ENCODE measurements at regions not wholly inside any gene's neighbourhood (a gene's known extent, or its start where the extent isn't known, plus 50 kb on each side); places are given as distances from the start of the nearest gene placed in this dataset.

- H3K4me3 Mint-ChIP-seq = no peak overlapping the region
- no peaks in the 10 kb centered on the region for H3K36me3 Mint-ChIP-seq
- H3K9me3 Mint-ChIP-seq (ENCODE audit: low read depth) = peaks cover 5% of the 10 kb centered on the region
- H3K4me1 Mint-ChIP-seq (ENCODE audit: low read depth) = no peaks in the 10 kb centered on the region
- H3K27me3 Mint-ChIP-seq = no peaks in the 10 kb centered on the region
- H3K27ac Mint-ChIP-seq = no peak overlapping the region
Observed at GRCh38 chr5:167533814-167534795, 757.3 kb upstream of the WWC1 start.

GRCh38 chr5:167539747-167540146 is 751.7 kb upstream of the WWC1 start:
- Mint-ChIP-seq H3K4me3 (no peak overlapping the region), H3K27ac (no peak overlapping the region), H3K4me1 (ENCODE audit: low read depth) (no peaks in the 10 kb centered on the region), H3K36me3 (no peaks in the 10 kb centered on the region), H3K9me3 (ENCODE audit: low read depth) (peaks cover 12% of the 10 kb centered on the region), H3K27me3 (no peaks in the 10 kb centered on the region)

DNA sequence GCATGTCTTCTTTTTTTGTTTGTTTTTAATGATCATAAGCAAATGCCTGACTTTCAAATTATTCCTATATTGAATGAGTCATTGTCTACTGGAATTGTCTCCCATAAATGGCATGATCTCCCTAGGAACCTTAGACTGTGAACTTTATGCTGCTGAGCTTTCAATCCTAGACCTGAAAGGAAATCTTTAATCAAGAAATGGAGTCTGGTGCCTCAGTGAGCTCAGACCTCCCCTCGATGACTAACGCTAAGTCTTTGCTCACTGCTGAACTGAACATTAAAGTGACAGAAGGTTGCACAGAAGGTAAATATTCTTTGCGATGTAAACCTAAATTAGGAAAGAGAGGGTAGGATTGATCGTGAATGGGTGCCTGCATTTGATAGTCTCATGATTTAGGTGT is 745.2 kb upstream of the WWC1 start:
- no peak overlapping the region for H3K4me3 Mint-ChIP-seq
- no peak overlapping the region for H3K27ac Mint-ChIP-seq

DNA sequence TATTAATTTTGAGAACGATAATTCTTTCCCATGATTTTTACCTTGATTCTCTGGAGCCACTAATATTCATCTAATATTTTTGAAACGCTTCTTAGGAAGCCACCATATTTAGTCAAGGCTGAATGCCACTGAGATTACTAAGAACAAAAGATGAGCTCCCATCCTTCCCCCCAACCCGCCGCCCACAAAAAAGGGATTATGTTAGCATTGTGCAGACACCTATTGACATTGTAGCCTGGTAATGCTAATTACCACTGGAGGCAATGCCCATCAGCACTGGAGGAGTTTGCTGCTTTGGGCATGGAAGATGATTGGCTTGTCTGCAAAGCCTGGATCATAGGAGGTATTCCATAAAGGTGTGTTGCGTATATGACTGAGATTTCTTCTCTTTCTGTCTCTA is 739.1 kb upstream of the WWC1 start:
- Mint-ChIP-seq H3K36me3 (no peaks in the 10 kb centered on the region), H3K27ac (no peak overlapping the region), H3K9me3 (ENCODE audit: low read depth) (no peaks in the 10 kb centered on the region), H3K4me3 (no peak overlapping the region), H3K27me3 (no peaks in the 10 kb centered on the region), H3K4me1 (ENCODE audit: low read depth) (no peaks in the 10 kb centered on the region)

More for the DNA sequence above, 745.2 kb upstream of the WWC1 start:
- Mint-ChIP-seq H3K36me3 (no peaks in the 10 kb centered on the region), H3K27me3 (no peaks in the 10 kb centered on the region), H3K4me1 (ENCODE audit: low read depth) (no peaks in the 10 kb centered on the region), H3K9me3 (ENCODE audit: low read depth) (peaks cover 3% of the 10 kb centered on the region)

DNA sequence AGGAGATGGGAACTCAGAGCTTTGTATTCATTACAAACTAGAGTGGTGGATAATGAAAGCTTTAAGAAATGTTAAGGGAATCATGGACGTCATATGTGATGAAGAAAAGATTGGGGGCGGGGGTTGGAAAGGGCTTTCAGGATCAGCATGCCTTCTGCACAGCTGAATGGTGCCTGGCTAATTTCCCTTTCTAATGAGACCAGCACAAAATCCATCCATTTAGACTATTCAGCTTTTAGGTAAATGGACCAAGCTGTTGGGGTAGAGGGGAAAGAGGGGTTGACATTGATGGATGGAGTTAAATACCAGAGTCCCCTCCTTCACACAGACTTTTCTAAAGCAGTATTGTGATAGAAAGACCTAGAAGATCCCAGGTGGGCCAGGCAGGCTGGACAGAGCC is 737.9 kb upstream of the WWC1 start:
- H3K4me3 Mint-ChIP-seq = no peak overlapping the region
- no peaks in the 10 kb centered on the region for H3K36me3 Mint-ChIP-seq
- H3K27ac Mint-ChIP-seq = no peak overlapping the region
- no peaks in the 10 kb centered on the region for H3K9me3 Mint-ChIP-seq (ENCODE audit: low read depth)
- H3K27me3 Mint-ChIP-seq = no peaks in the 10 kb centered on the region
- H3K4me1 Mint-ChIP-seq (ENCODE audit: low read depth) = no peaks in the 10 kb centered on the region

DNA sequence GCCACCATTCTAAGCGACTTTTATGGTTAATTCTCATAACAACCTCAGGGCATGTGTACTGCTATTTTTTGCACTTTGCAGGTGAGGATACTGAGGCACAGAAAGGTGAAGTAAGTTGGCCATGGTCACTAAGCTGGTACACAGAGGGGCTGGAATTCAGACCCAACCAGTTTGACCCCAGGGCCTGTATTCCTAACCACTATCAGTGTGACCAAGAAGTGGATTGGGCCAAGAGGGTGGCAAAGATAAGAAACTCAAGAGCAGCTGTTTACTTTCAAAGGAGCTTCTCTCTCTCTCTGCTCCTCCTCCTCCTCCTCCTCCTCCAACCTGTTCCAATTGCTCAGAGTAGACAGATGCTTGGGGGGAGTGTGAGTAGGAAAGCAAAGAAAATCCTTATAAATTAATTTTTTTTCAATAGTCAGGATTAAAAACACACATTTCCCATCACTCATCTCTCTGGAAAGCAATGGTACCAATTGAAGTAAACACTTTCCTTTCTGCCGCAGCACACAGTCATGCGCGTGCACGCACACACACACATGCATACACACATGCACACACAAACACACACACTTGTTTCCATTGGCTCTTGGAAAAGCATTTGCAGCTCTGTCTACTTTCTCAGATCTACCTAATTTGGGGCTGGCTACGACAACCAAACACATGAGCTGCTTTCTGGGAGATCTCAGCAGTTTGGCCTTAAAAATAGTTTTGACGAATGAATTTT is 736.7 kb upstream of the WWC1 start:
- H3K4me1 Mint-ChIP-seq (ENCODE audit: low read depth) = no peaks in the 10 kb centered on the region
- no peak overlapping the region for H3K27ac Mint-ChIP-seq
- no peaks in the 10 kb centered on the region for H3K36me3 Mint-ChIP-seq
- no peaks in the 10 kb centered on the region for H3K27me3 Mint-ChIP-seq
- no peak overlapping the region for H3K4me3 Mint-ChIP-seq
- no peaks in the 10 kb centered on the region for H3K9me3 Mint-ChIP-seq (ENCODE audit: low read depth)

- H3K27ac Mint-ChIP-seq = no peak overlapping the region
- no peaks in the 10 kb centered on the region for H3K27me3 Mint-ChIP-seq
- no peaks in the 10 kb centered on the region for H3K36me3 Mint-ChIP-seq
- H3K9me3 Mint-ChIP-seq (ENCODE audit: low read depth) = no peaks in the 10 kb centered on the region
- H3K4me3 Mint-ChIP-seq = no peak overlapping the region
- H3K4me1 Mint-ChIP-seq (ENCODE audit: low read depth) = no peaks in the 10 kb centered on the region
Observed at GRCh38 chr5:167555565-167556166, 735.8 kb upstream of the WWC1 start.

DNA sequence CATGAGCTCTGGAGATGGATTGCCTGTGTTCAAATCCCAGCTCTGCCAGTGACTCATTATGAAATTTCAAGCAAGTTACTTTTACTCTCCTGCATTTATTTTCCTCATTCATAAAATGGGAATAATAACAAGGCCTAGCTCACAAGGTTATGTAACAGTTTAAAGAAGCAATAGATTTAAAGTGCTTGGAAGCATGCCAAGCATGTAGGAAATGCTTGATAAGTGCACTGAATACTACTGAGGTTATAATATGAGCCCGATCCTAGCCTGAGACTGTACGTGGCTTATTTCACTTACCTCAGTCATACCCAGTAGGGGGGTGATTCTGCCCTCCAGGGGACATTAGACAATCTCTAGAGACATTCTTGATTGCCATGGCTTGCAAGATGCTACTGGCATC is 734.1 kb upstream of the WWC1 start:
- Mint-ChIP-seq H3K4me3 (no peak overlapping the region), H3K4me1 (ENCODE audit: low read depth) (no peaks in the 10 kb centered on the region), H3K27ac (no peak overlapping the region), H3K27me3 (no peaks in the 10 kb centered on the region), H3K9me3 (ENCODE audit: low read depth) (peaks cover 3% of the 10 kb centered on the region), H3K36me3 (no peaks in the 10 kb centered on the region)

DNA sequence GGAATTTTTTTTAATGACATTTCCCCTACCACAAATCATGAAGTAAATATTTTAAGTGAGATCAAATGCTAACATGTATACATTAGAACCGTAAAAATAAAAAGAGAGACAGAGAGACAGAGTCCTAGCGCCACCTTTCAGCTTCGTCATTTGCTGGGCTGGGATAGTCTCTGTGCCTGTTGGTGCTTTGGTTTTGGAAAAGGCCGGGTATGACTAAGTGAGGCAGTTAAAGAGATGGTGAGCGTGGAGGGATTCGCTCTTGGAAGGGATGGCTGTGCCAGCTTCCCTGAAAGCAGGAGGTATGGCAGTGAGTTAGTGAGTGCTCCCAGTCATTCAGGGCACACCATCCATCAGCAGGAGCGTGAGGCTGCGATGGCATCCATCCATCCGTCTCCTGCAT is 729.6 kb upstream of the WWC1 start:
- Mint-ChIP-seq H3K27me3 (no peaks in the 10 kb centered on the region), H3K36me3 (no peaks in the 10 kb centered on the region), H3K4me3 (no peak overlapping the region), H3K4me1 (ENCODE audit: low read depth) (no peaks in the 10 kb centered on the region), H3K9me3 (ENCODE audit: low read depth) (peaks cover 4% of the 10 kb centered on the region), H3K27ac (no peak overlapping the region)

- Mint-ChIP-seq H3K27me3 (no peaks in the 10 kb centered on the region), H3K27ac (no peak overlapping the region), H3K36me3 (no peaks in the 10 kb centered on the region), H3K4me3 (no peak overlapping the region), H3K9me3 (ENCODE audit: low read depth) (peaks cover 4% of the 10 kb centered on the region), H3K4me1 (ENCODE audit: low read depth) (no peaks in the 10 kb centered on the region)
Observed at GRCh38 chr5:167564275-167564674, 727.2 kb upstream of the WWC1 start.

- Mint-ChIP-seq H3K36me3 (no peaks in the 10 kb centered on the region), H3K27me3 (peaks cover 2% of the 10 kb centered on the region), H3K9me3 (ENCODE audit: low read depth) (peaks cover 4% of the 10 kb centered on the region), H3K27ac (no peak overlapping the region), H3K4me1 (ENCODE audit: low read depth) (no peaks in the 10 kb centered on the region), H3K4me3 (no peak overlapping the region)
Observed at GRCh38 chr5:167565189-167565954, 726.1 kb upstream of the WWC1 start.

DNA sequence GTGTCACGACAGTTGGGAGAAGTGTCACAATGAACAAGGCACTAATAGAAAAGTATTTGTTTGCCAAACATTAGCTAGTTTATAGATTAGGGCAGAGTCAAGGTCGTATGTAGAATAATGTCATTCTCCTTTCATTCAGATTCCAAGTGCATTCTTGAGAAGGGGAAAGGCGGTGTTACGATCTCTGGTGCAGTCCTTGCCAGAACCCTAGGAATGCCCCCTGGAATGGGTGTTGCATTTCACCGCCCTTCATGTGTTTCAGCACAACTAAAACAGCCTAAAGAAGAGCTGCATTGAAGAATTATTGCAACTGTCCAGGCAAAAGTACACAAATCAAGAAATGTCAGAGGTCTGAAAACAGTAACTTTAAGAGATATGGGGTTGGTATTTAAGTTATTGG is 721.0 kb upstream of the WWC1 start:
- peaks cover 7% of the 10 kb centered on the region for H3K4me1 Mint-ChIP-seq (ENCODE audit: low read depth)
- peaks cover 12% of the 10 kb centered on the region for H3K27me3 Mint-ChIP-seq
- H3K36me3 Mint-ChIP-seq = no peaks in the 10 kb centered on the region
- H3K9me3 Mint-ChIP-seq (ENCODE audit: low read depth) = no peaks in the 10 kb centered on the region
- no peak overlapping the region for H3K27ac Mint-ChIP-seq
- no peak overlapping the region for H3K4me3 Mint-ChIP-seq

DNA sequence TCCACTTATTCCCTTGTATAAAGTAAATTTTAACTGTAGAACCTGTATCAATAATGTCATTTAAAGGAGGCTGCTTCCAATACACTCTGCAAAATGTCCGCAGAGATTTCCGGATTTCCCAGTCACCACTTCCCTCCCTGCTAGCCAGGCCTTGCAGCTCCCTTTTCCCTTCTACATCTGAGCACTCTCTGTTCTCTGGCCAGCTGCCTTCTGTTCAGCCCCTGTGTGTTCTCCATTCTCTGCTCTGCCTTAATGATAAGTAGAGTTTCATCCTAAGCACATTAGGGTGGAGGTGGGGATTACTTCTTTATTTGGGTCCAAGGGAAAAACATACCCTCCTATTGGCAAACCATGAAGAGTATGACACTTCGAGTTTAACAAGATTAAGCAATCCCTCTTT is 719.6 kb upstream of the WWC1 start:
- peaks cover 7% of the 10 kb centered on the region for H3K4me1 Mint-ChIP-seq (ENCODE audit: low read depth)
- H3K27me3 Mint-ChIP-seq = peaks cover 16% of the 10 kb centered on the region
- no peaks in the 10 kb centered on the region for H3K36me3 Mint-ChIP-seq
- no peaks in the 10 kb centered on the region for H3K9me3 Mint-ChIP-seq (ENCODE audit: low read depth)
- H3K4me3 Mint-ChIP-seq = no peak overlapping the region
- no peak overlapping the region for H3K27ac Mint-ChIP-seq

DNA sequence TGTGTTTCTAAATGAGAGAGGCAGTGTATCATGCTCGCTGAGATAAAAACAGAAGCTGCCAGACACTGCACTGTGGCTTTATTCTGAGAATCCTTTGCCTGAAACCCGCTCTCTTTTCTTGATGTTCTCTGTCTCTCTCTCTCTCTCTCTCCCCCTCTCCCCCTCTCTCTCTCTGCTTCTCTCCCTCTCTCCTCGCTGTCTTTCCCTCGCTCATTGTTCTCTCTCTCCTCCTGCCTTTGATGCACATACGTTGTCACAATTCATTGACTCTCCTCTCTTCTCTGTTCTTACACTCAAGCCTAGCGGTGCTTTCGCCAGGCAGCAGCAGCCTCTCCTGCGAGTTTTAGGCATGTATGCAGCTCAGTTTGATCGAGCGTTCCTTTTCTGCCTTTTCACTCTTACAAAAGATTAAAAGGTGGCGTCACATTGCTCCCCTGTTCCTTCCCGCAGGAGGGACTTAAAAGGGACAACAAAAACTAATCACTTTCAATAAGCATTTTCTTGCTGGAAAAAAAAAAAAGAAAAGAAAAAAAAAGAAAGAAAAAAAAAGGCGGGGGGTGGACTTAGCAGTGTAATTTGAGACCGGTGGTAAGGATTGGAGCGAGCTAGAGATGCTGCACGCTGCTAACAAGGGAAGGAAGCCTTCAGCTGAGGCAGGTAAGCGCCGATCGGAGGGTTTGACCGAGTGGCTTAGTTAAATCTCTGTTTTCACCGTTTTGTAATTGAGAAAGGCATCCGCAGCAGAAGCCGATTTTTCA is 717.9 kb upstream of the WWC1 start:
- Mint-ChIP-seq H3K36me3 (no peaks in the 10 kb centered on the region), H3K4me3 (peak overlapping the region; percentile 55), H3K27me3 (peaks cover 18% of the 10 kb centered on the region), H3K9me3 (ENCODE audit: low read depth) (no peaks in the 10 kb centered on the region), H3K4me1 (ENCODE audit: low read depth) (peaks cover 7% of the 10 kb centered on the region), H3K27ac (no peak overlapping the region)
